ENCODE measurements at regions not wholly inside any gene's neighbourhood (a gene's known extent, or its start where the extent isn't known, plus 50 kb on each side); places are given as distances from the start of the nearest gene placed in this dataset.
"Not testable (repeated sequence)": the region's sequence is repeated elsewhere in the genome, so short reads cannot be mapped to it uniquely, and the experiment has no call there.

GRCh38 chr3:44159696-44160300 lies 81.9 kb upstream of the TOPAZ1 start:
- DNase-seq = no peak

GRCh38 chr3:44160818-44161217 lies 80.9 kb upstream of the TOPAZ1 start:
- DNase-seq = no peak

GRCh38 chr3:44171891-44172290 lies 69.8 kb upstream of the TOPAZ1 start:
- no peak for DNase-seq

GRCh38 chr3:44172701-44173100 lies 69.0 kb upstream of the TOPAZ1 start:
- not testable (repeated sequence) for DNase-seq

- DNase-seq = no peak
Measured at GRCh38 chr3:44173263-44173662, 68.4 kb upstream of the TOPAZ1 start.

- no peak for DNase-seq
Measured at GRCh38 chr3:44175070-44175469, 66.6 kb upstream of the TOPAZ1 start.

GRCh38 chr3:44179246-44179645 lies 62.4 kb upstream of the TOPAZ1 start:
- DNase-seq = no peak

- DNase-seq = no peak
Measured at GRCh38 chr3:44184319-44184953, 57.2 kb upstream of the TOPAZ1 start.

GRCh38 chr3:44185396-44185915 lies 56.2 kb upstream of the TOPAZ1 start:
- DNase-seq = no peak

- DNase-seq = no peak
Measured at GRCh38 chr3:44186111-44186672, 55.5 kb upstream of the TOPAZ1 start.

GRCh38 chr3:44186712-44187111 lies 55.0 kb upstream of the TOPAZ1 start:
- DNase-seq = no peak

Measured in 8988T (cell line).